NCI-H1048 (cell line): ENCODE measurements at regions not wholly inside any gene's neighbourhood (a gene's known extent, or its start where the extent isn't known, plus 50 kb on each side); places are given as distances from the start of the nearest gene placed in this dataset.

ENCODE experiments used
- DNase-seq: peaks from one replicate; lab custom pipeline; 2025; lab: John Stamatoyannopoulos, UW

DNA sequence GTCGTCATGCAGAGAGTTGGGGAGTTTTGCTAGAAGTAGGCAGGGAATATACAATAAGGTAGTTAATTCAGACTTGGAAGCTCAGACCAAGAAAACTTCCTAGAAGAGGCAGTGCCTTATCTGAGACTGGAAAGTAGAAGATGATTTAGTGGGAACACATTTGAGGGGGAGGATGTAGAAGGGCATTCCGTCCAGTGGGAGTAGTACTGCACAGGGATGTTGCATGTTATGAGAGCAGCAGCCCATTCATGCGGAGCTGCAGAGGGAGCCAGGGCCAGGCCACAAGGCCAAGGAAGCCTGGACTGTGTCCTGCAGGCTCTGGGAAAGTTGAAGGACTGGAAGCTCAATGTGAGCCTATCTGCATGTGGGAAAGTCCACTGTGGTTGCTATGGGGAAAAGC, 344.5 kb upstream of the EEF2KMT start:
- no peak for DNase-seq

DNA sequence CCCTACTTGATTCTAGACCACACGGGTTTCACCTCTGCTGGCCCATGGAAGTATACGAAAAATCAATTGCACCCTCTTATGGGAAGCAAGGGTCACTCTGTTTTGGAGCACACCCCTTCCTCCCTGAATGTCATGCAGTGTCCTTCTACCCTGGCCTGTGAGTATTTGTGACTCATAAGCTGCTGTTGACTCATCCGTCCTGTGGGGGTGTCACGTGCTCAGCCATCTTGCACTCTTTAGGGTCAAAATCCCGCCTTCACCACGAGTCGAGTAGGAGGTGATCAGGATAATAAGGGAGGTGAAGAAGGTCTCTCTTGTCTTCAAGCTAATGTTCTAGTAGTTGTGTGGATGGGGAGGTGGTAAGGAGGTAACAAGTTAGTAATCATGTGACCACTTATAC, 341.0 kb upstream of the EEF2KMT start:
- no peak for DNase-seq

DNA sequence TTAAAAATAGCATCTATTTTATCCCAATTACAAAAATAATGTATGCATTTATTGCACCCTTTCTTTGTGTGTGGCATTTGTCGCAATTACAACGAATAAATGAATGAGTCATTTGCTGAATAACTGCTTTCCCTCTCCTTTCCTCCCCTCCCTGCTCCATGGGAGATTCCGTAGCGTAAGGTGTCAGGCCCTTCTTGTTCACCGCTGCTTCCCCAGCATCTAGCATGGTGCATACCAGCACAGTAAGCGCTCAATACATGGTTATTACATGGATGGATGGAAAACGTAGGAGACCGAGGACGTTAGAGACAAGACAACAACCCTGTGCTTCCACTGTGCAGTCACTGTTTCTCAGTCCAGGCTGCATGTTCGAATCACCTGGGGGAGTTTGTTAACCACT, 336.0 kb upstream of the EEF2KMT start:
- no peak for DNase-seq

DNA sequence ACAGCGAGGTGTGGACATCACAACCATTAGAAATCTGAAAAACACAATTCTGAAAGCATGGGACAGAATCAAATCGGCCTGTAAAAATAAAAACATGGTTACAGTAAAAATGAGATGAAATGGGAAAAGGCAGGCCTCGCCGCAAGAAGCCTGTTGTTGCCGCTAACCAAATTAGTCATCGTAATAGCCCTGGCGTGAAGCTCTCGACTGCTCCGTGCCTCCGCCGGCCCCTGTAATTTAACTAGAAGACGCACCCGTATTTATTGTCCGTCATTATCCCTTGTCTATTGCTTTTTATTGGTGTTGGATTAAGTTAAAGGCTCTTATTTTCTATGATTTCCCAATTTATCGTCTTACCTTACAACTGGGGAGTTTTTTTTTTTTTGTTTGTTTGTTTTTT, 334.6 kb upstream of the EEF2KMT start:
- no peak for DNase-seq

DNA sequence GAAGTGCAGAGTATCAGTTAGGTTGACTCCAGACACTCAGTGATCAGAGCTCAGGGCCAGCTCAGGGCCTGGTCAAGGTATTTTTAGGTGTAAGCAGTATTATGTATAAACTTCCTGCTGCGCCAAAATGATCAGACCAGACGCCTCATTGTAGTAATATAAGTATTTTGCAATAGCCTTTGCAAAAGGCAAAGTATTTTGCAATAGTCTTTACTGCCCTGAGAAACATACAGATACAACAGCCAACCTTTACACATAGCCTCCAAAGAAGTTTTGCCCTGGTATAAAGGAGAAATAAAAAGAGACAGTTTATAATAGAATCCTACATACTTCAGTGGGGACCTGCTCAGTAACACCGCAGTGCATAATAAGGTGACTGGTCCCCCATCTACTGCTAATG, 333.0 kb upstream of the EEF2KMT start:
- DNase-seq, result no peak

DNA sequence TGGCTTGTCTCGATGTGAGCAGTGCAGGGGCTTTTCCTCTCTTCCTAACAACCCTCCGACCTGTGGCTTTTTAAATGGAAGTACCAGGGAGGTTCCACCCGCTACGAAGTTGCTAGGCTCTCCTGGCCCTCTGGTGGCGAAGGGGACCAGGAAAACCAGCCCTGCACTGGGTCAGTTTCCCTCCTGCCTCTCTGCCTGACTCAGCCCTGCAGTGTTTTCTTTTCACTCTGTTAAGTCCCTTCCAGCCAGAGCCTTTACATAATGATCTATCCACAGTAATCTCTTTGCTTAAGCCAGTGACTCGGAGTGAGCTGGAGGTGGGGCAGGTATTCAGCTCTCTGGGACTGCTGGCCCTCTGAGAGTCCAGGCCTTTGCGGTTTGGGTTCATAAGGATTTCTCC, 331.3 kb upstream of the EEF2KMT start:
- no peak for DNase-seq

DNA sequence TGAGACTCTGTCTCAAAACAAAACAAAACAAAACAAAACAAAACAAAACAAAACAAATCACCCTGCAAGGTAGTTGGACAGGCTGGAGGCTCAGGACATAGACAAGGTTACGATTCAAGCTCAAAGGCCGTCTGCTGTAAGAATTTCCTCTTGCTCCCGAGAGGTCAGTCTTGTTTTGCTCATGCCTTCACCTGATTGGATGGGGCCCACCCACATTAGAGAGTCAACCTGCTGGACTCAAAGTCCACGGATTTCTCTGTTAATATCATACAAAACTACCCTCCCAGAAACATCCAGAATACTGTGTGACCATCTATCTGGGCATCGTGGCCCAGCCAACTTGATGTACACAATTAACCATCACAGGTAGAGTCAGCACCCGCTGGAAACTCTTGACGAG, 330.0 kb upstream of the EEF2KMT start:
- DNase-seq, result no peak

DNA sequence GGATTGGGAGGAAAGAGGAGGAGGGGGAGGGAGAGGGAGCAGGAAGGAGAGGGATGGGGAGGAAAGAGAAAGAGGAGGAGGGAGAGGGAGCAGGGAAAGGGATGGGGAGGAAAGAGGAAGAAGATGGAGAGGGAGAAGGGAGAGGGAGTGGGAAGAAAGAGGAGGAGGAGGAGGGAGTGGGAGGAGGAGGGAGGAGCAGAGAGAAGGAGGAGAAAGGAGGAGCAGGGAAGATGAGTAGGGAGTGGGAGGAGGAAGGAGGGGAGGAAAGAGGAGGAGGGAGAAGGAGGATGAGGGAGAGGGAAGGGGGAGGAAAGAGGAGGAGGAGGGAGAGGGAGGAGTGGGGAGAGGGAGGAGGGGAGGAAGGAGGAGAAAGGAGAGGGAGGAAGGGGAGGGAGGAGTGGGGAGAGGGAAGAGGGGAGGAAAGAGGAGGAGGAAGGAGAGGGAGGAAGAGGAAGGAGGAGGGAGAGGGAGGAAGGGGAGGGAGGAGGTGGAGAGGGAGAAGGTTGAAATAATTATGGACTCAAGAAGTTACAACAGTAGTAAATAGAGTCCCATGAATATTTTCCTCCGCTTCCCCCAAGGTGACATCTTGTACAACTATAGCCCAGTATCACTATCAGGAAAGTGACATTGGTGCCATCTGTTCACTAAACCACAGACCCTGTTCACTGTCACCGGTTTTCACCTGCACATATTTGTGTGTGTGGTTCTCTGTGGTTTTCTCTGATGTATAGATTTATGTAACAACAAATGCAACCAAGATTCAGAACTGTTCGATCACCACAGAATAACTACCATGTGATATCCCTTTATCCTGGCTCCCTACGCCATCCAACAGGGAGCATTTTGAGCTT, 325.3 kb upstream of the EEF2KMT start:
- no peak for DNase-seq

DNA sequence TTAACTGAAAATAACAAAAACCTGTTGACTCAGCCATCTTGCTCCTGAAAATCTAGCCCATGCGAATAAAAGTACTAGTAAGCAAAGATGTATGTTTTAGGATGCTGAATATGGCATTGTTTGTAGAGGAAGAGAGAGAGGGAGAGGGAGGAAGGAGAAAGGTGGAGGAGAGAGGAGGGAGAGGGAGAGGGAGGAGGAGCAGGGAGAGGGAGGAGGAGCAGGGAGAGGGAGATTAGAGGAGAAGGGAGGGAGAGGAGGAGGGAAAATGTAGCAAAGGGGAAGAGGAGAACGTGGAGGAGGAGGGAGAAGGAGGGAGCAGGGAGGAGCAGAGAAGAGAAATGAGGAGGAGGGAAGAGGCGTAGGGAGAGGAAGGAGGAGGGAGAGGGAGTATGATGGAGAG, 324.5 kb upstream of the EEF2KMT start:
- no peak for DNase-seq

DNA sequence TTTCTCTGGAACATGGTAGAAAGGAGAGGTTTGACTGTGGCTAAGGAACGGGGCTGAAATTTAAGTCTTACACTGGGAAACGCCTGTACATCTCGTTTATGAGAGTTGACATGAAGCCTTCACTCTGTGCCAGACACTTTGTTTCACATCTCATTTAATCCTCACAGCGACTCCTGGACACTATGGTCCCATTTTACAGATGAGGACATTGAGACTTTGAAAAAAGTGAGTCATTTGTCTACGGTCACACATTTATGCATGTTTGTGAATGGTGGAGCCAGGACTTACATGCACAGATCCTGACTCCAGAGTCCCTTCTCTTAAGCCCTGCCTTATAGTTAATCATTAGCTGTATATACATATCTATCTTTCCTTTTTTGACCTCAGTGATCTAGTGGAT, 318.4 kb upstream of the EEF2KMT start:
- DNase-seq, result no peak

DNA sequence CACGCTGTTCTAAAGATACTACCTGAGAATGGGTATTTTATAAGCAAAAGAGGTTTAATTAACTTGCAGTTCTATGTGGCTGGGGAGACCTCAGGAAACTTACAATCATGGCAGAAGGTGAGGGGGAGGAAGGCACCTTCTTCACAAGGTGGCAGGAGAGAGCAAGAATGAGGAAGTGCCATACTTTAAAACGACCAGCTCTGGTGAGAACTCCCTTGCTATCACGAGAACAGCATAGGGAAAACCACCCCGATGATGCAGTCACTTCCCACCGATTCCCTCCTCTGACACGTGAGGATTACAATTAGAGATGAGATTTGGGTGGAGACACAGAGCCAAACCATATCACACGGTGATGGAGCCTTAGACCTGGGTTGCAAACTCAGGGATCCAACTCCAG, 317.5 kb upstream of the EEF2KMT start:
- no peak for DNase-seq

DNA sequence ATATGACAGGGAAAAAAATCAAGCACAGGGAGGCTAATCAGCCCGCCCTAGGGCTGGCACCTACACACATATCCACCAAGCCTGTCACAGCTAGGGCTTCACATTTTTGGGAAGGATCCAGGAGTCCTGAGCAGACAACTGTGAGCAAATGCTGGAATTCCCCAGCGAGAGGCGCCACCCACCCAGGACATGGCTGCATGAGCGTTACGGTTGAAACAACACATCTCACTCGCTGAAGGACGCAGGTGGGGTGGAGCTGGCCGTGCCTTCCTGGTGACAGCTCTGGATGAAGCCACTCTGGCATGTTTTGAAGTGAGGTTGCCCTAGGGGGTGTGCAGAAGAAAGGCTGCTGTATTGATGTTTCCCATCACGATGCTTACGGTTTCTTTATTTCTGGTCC, 315.1 kb upstream of the EEF2KMT start:
- no peak for DNase-seq

DNA sequence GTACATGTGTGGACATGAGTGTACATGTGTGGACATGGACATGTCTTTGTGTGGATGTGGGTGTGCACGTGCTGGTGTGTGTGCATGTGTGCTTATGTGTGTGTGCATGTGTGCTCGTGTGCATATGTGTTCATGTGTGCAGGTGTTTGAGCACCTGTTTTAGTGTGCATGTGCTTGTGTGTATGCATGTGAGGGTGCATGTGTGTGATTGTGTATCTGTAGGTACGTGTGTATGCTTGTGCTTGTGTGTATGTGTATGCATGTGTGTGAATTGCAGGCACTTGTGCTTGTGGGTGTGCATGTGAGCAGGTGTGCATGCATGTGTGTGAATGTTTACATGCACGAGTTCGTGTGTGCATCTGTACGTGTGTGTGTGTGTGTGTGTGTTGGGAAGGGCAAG, 300.6 kb upstream of the EEF2KMT start:
- no peak for DNase-seq

DNA sequence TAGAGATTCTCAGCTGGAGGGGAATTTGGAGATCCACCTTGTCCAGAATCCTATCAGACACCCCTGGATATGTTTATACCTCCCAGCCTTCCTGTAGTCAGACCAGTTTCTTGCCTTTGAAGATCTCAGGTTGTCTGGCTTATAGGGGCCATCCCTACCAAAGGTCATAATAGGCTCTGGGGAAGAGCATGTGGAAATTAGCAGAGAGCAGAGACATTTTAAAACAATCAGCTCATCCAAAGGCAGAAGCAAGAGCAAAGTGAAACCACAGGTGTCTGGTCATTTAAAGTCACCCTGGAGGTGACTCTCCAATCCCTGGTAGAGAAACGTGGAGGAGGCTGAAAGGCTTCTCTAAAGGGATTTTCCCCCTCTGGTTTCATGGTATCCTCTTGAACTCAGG, 299.3 kb upstream of the EEF2KMT start:
- no peak for DNase-seq

DNA sequence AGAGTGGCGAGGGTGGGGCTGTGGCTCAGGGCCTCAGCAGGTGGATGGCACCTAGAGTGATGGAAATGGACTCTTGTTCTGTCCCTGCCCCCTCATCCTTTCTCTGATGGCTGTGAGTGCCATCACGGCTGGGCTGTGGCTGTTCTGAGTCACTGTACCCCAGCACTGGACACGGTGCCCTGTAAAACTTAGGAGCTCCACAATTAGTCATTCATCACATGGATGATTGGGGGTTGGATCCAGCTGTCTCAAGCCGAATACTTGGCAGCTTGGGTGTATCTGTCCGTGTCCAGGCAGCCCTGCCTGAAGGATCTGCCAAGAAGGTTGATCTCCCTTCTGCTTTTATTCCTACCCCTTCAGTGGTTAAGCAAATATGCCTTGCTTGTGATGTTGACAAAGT, 295.5 kb upstream of the EEF2KMT start:
- DNase-seq, result no peak

DNA sequence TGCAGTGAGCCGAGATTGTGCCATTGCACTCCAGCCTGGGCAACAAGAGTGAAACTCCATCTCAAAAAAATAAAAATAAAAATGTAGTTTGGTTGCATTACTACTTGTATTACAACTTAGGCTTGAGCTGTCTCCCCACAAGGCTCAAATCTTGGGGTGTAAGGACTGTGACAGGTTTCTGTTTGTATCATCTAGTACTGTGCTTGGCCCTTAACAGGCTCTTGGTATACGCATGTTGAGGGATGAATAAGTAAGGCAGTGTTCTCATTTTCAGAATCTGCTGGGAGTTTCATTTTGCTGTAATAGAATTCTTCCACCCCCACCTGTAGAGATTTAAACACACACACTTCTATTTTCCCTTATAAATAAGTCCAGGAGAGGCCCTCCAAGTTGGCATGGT, 289.4 kb upstream of the EEF2KMT start:
- DNase-seq, result no peak

DNA sequence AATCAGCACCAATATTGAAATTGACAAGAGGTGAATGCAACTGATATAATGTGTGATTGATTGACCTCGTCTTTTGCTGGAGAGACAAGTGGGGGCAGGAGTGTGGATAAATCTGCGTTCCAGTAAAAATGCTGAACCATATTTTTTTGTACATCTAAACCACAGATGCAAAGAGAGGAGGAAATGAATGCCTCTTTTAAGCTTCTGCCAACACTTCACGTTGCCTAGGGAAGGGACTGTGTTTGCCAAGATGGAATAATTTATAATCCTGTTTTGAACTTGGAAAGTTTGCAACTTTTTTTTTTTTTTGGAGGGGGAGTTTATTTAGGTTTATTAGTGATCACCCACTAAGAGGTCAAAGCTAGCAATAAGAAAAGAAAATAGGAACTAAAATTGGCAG, 288.2 kb upstream of the EEF2KMT start:
- DNase-seq, result no peak

DNA sequence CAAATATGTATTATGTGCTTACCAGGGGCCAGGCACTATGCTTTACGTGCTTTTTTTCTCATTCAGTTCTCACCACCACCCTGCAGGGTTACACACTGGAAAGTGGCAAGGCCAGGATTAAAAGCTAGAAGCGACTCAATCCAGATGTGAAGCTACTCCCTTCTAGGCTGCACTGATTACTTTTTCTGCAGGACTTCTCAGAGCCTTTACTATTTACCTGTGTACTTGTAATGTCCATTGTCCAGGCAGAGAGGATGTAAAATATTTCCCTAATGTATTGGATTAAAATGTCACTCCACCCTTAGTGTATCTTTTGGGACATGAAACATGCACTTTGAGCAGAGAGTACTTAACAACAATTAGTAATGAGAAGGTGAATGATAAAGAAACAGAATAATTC, 287.5 kb upstream of the EEF2KMT start:
- DNase-seq, result no peak

DNA sequence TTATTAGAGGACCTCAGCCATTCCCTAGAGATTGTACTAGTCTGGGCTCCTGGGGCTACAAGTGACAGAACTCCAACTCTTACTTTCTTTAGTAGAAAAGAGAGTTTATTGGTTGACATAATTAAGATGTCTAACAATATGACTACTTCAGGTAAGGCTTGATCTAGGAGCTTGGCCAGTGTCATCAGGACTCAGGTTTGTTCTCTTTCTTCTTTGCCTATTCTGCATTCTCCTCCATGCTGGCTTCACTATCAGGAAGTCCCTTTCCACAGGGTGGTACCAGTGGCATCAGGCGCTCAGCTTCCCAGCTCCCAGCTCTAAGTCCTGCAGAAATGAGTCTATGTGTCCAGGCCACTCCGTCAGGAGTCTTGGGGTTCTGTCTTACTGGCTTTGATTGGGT, 286.1 kb upstream of the EEF2KMT start:
- no peak for DNase-seq

DNA sequence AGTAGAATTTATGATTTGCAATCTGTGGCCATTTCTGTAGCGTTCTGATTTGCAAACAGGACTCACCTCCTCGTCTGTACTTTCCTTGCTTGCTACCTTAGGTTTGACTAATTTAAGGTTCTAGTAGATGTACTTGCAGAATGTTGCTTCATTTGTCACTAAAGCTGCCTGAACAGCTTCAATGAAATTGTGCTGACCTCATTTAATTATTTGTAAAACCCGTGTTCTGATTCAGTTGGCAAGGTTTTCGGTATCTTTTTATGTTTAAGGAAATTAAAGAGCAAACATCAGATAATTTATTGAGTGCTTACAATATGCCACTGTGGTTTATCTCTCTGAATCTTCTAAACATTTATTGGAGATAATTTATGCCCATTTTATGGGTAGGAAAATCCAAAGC, 284.9 kb upstream of the EEF2KMT start:
- DNase-seq, result no peak

DNA sequence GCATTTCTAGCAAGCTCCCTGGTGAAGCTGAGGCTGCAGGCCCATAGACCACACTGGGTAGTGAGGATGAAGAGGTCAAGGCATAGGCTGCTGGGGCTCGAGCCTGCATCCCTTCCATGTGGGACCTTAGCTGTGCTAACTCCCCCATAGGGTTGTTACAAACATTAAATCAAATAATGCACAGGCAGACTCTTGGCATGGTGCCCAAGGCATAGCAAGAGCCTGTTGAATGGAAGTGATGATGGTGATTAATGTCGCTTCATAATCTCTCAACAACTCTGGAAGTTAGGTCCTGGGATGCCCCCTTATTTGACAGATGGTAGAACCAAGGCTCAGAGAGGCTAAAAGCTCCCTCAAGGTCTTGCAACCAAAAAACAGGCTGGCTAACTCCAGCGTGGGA, 283.9 kb upstream of the EEF2KMT start:
- no peak for DNase-seq

DNA sequence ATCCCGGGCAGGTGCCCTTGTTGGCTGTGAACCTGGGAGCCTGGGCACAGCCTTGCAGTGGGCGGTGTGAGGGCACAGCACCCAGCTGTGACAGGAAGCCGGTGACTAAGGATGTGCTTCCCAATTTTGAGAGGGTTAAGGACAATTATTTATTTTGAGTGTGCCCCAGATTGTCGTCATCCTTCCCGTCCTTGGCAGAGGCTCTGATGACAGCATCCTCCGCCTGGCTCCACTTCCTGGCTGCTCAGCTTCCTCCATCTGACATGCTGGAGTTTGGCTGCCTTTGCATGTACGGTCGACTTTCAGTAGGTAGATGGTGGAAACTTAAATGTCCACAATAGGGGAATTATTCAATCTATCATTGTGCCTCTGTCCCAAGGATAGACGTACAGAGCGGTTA, 282.4 kb upstream of the EEF2KMT start:
- no peak for DNase-seq

DNA sequence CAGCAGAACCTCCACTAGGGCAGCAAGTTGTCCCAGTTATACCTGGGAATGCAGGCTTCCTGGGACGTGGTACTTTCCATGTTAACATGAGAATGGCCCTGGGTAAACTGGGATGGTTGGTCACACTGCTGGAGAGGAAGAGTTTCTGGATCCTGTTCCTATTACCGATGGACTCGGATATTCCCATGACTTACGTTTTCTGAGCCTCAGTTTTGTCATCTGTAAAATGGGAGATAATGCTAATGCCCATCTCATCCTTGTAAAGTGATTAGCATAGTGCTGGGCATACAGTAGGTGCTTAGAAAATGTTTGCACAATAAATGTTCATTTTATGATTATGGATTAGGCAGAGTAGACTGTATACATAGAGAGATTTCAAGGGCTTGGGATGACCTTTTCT, 280.9 kb upstream of the EEF2KMT start:
- no peak for DNase-seq

DNA sequence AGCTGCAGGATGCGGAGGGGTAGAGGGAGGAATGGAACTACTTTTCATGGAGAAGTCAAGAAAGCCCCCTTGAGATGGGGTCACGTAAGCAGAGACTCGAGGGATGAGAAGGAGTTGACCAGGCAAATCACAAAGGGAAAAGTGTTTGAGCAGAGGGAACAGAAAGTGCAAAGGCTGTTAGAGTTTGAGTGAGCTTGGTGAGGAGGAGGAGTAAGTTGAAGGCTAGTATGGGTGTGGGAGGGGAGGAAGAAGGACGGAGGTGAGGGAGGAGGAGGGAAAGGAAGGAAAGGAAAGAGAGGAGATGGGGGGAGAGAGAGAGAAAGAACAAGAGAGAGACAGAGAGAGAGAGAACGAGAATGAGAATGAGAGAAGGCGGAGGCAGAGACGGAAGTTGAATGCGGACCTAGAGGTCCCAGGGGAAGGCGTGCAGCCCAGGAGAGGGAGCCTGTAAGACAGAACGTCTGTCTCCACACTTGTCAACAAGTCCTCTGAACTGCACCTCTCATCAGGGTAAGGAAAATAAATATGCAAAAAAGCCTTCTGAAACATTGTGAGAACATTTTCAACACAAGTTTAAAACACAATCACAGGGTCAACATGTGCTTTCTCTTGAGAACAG, 279.8 kb upstream of the EEF2KMT start:
- DNase-seq, result no peak
